Medulla oblongata (tissue), 1 donor: ENCODE measurements at regions not wholly inside any gene's neighbourhood (a gene's known extent, or its start where the extent isn't known, plus 50 kb on each side); places are given as distances from the start of the nearest gene placed in this dataset.
"Not testable (repeated sequence)": the region's sequence is repeated elsewhere in the genome, so short reads cannot be mapped to it uniquely, and the experiment has no call there.

ENCODE experiments used
- DNase-seq: peaks from one replicate; pipeline ENCODE4 v3.0.0-alpha.2; 2015; ENCODE audit errors: extremely low spot score

DNA sequence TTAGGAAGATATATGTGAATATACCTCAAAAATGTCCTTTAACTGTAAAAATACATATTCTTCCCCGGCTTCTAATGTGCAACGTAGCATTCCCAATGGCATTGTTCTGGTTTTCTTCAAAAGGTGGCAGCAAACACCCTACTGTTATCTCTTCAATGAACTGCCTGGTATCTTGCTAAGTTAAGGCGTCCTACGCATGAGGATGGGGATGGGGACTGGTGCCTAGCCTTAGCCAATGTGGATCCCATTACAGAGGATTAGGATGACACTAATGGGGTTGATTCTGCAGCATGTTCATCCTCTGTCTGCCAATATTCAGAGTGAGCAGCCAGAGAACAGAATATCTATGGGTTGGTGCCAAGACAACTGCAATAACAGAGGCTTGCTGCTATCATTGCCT, 334.9 kb upstream of the ADGRL3 start:
- DNase-seq = peak; percentile 34

DNA sequence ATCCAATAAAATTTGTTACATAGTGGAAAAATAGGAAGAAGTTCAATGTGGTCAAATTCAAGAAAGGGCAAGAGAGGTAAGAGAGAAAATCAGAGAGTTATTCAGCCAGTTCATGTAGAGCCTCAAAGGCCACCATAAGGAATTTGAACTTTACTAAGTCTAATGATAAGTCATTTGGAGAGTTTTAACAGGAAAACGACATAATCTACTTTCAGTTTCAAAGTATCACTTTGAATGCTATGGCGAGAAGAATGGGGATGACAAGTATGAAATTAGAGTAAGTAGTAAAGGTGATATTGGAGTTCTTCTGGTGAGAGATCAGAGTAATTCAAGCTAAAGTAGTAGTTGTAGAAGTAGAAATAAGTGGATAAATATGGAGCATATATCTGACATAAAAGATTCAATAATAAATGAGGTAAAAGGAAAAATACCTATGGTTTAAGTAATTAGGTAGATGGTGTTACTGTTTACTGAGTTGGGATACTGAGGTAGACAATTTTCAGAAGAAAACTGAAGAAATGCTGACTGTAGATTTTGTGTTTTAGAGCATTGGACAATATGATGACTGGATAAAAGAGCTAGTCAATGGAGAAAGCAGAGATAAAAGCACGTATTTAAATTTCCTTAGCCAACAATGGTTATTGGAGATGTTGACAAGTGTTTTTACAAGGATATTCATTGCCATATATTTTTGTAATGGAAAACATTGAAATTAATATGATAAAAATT, 331.7 kb upstream of the ADGRL3 start:
- no peak for DNase-seq

DNA sequence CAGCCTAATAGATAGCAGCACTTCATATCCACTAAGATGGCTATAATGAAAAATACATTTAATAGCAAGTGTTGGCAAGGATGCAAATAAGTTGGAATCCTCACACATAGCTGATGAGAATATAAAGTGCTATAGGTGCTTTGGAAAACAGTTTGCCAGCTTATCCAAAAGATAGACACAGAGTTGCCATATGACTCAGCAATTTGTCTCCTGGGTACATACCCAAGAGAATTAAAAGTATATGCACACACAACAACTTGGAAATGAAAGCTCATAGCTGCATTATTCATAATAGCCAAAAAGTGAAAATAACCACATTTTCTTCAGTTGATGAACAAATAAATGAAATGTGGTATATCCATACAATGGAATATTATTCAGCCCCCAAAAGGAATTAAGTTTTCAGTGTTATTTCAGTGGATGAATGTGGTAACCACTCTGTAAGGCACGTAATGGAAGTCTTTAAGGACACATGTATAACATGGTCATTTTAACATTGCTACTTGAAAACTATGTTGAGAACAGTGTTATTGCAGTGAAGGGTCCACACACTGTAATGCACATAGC, 320.9 kb upstream of the ADGRL3 start:
- no peak for DNase-seq

GRCh38 chr4:60884587-60884986, 315.5 kb upstream of the ADGRL3 start:
- DNase-seq = no peak

- DNase-seq = no peak
Measured at GRCh38 chr4:60885011-60885410, 315.1 kb upstream of the ADGRL3 start.

DNA sequence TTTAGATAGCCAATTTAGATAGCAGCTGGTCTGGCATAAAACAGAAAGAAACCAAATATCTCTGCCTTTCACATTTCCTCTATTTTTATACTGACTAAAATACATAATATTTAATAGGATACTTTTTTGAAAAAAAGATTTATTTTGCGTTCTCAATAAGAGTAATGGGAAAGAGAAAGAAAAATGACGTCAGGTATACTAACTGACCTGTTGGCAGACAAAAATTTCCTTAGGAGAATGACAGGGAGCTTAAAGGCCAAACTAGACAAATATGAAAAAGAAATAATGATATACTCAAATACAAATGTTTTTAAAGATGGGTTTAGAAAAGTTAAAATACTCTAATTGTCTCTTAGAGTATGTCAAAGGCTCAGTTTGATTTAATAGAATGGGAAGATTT, 309.4 kb upstream of the ADGRL3 start:
- DNase-seq = no peak

DNA sequence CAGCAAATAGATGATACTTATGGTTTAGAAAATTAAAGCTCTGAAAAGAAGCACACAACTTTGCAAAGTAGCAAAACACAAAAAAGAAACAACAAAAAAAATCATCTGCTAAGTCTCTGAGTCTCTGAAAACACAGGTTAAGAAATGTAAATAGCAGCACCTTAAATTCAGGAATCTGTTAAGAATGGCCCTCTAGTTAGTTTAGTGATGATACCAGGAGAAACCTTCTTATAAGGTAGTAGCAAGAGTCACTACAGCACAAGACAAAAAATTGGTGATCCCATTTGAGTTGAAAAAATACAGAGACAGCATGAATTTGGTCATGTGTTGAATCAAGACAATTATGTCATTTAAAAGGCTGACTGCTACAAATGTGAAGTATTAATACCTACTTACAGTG, 308.2 kb upstream of the ADGRL3 start:
- no peak for DNase-seq

- DNase-seq = no peak
Measured at GRCh38 chr4:60897415-60897814, 302.7 kb upstream of the ADGRL3 start.

DNA sequence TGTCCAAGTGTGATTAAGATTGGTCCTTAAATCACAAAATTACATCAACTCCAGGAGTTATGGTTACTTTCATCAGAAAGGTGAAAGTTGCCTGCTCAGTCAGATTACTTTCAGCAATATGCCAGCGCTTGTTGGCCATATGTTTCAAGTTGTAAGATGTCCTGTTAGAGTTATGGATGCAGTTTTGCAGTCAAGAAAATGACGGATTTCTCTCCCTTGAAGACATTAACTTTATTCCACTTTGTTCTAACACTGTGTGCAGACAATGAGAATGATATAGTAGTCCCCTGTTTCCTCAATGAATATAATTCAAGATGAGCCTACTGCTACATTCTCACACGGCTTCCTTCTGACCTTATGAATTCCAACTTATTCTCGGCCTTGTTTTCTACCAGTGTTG, 295.0 kb upstream of the ADGRL3 start:
- no peak for DNase-seq

- no peak for DNase-seq
Measured at GRCh38 chr4:60911127-60911526, 289.0 kb upstream of the ADGRL3 start.

GRCh38 chr4:60913002-60913401, 287.1 kb upstream of the ADGRL3 start:
- no peak for DNase-seq

GRCh38 chr4:60913671-60914070, 286.5 kb upstream of the ADGRL3 start:
- DNase-seq = no peak

GRCh38 chr4:60921735-60922134, 278.4 kb upstream of the ADGRL3 start:
- DNase-seq = not testable (repeated sequence)

DNA sequence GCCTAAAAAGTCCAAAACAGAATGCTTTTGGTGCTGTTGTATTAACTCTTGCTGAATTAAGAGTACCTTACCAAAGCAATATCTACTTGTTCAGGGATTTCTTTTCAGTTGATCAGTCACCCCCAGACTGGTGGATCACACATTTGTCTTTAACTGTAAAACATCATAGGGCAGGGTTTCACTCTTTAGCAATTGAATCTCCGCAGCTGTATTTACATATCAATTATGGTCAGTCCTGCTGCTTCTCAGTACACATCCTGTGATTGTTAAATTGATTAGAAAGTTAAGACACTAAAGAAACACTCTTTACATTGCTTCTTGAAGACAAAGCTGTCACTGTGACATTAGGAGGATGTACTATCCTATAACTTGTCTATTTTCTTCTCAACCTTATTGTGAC, 277.1 kb upstream of the ADGRL3 start:
- DNase-seq = no peak

DNA sequence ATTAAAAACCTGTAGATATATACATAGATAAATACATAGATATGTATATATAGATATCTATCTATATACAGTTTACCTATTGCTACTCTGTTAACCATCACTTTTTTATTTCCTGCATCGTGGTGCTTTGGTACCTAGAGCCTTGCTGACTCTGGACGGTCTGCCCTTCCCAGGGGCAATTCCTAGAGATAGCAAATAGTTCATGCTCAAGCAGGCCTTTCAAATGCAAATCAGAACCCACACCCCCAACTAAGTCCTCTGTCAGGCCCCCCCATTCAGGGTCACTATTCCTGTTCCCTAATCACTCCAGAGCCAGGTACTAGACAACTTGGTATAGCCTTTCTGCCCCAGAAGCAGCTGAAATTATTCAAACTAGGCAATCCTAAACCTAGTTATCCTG, 273.5 kb upstream of the ADGRL3 start:
- DNase-seq = no peak

DNA sequence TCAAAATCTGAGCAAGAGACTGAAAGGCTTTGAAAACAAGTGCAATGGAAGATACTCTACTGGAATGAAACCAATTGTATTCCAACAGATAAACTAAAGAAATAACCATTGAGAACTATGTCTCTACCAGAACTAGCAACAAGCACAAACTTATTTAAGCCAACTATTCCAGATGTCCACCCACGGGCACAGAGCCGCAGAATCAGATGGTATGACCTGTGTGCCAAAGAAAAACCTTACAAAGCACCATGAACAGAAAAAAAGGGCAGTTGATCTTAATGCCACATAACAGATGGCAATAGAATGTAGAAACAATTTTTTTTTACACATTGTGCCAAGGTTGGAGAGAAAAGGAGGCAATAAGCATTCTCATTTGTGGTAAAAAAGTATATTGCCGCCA, 269.3 kb upstream of the ADGRL3 start:
- no peak for DNase-seq

- DNase-seq = no peak
Measured at GRCh38 chr4:60934566-60935295, 265.4 kb upstream of the ADGRL3 start.

GRCh38 chr4:60938181-60938580, 261.9 kb upstream of the ADGRL3 start:
- no peak for DNase-seq

DNA sequence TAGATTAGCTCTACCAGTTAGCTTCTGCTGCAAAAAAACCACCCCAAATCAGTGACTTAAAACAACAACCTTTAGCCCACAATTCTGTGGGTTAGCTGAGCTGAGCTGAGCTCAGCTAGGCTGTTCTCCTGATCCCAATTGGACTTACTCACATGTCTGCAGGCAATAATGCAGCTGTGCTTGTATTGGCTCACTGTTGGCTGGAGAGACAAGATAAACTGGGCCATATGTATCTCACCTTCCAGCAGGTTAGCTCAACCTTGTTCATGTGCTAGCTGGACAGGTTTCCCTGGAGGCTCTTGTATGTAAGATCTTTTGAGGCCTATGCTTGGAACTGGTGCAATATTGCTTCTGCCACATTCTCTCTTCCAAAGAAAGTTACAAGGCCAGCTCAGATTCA, 261.5 kb upstream of the ADGRL3 start:
- no peak for DNase-seq

GRCh38 chr4:60944060-60944459, 256.1 kb upstream of the ADGRL3 start:
- no peak for DNase-seq

GRCh38 chr4:60945641-60946040, 254.5 kb upstream of the ADGRL3 start:
- DNase-seq = no peak

DNA sequence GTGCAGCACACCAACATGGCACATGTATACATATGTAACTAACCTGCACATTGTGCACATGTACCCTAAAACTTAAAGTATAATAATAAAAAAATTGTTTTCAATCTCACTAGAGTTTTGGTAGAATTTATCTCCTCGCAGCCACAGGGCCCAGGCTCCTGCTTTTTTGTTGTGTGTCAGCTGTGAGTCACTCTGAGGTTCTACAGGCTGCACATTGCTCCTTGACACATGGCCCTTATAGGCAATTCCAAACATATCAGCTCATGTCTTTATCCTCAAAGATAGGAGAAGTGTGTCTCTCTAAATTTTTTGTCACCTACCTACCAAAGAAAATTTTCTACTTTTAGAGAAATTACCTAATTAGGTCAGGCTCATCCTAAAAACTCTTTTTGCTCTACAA, 252.1 kb upstream of the ADGRL3 start:
- DNase-seq = no peak

DNA sequence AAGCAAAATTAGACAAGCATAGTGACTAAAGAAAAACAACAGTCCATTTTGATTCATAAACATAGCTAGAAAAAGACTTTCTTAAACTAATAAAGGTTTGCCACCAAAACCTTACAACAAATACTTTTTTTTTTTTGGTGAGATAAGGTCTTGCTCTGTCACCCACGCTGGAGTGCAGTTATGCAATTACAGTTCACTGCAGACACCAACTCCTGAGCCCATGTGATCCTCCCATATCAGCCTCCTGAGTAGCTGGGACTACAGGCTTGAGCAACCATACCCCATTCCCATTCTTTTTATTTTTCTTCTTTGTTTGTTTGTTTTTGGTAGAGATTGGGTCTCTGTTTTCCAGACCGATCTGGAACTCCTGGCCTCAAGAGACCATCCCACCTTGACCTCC, 247.2 kb upstream of the ADGRL3 start:
- DNase-seq = no peak
